ENCODE measurements at regions not wholly inside any gene's neighbourhood (a gene's known extent, or its start where the extent isn't known, plus 50 kb on each side); places are given as distances from the start of the nearest gene placed in this dataset.

GRCh38 chr5:165334201-165334600, 1828.8 kb downstream of the MAT2B start:
- Mint-ChIP-seq H3K4me3 (no peak overlapping the region), H3K27me3 (ENCODE audit: low read depth) (no peaks in the 10 kb centered on the region), H3K27ac (no peak overlapping the region), H3K9me3 (no peaks in the 10 kb centered on the region), H3K36me3 (no peaks in the 10 kb centered on the region), H3K4me1 (peaks cover 7% of the 10 kb centered on the region)
- POLR2A ChIA-PET, result no interaction called here
- CTCF ChIA-PET, result no interaction called here
- ATAC-seq (no peak), DNase-seq (ENCODE audit: low spot score) (no peak)
- TF ChIP-seq NR1H2 (CRISPR knock-in tag; IDR thresholded peaks at IDR 0.05), result no peak
- no peak for TF ChIP-seq EMX1 (CRISPR knock-in tag; IDR thresholded peaks at IDR 0.05)
- TF ChIP-seq CDX4 (CRISPR knock-in tag; IDR thresholded peaks at IDR 0.05; ENCODE audit: borderline replicate concordance), result no peak
- no peak for TF ChIP-seq ZNF281 (CRISPR knock-in tag; IDR thresholded peaks at IDR 0.05)
- no peak for TF ChIP-seq MYBL2 (CRISPR knock-in tag; IDR thresholded peaks at IDR 0.05)
- no peak for TF ChIP-seq NR2C2 (CRISPR knock-in tag; IDR thresholded peaks at IDR 0.05)
- TF ChIP-seq ERG (CRISPR knock-in tag; IDR thresholded peaks at IDR 0.05), result no peak
- TF ChIP-seq CTCF (IDR thresholded peaks at IDR 0.05), result no peak
- no peak for TF ChIP-seq NFYB (CRISPR knock-in tag; conservative IDR thresholded peaks at IDR 0.05; ENCODE audit: low read depth)
- no peak for TF ChIP-seq USF2 (CRISPR knock-in tag; IDR thresholded peaks at IDR 0.05)
- no peak for TF ChIP-seq ZBTB43 (CRISPR knock-in tag; IDR thresholded peaks at IDR 0.05)

GRCh38 chr5:165349735-165350134, 1844.3 kb downstream of the MAT2B start:
- Mint-ChIP-seq H3K4me1 (peaks cover 40% of the 10 kb centered on the region), H3K9me3 (no peaks in the 10 kb centered on the region; the same call in 1 of the 2 replicates), H3K27me3 (ENCODE audit: low read depth) (no peaks in the 10 kb centered on the region), H3K36me3 (no peaks in the 10 kb centered on the region), H3K4me3 (no peak overlapping the region), H3K27ac (no peak overlapping the region)
- CTCF ChIA-PET, result no interaction called here
- ATAC-seq (no peak), DNase-seq (ENCODE audit: low spot score) (no peak)
- POLR2A ChIA-PET, result no interaction called here
- TF ChIP-seq CREM (CRISPR knock-in tag; IDR thresholded peaks at IDR 0.05) (no peak), MAX (CRISPR knock-in tag; IDR thresholded peaks at IDR 0.05) (no peak), MLX (CRISPR knock-in tag; IDR thresholded peaks at IDR 0.05) (no peak), IRF2 (CRISPR knock-in tag; IDR thresholded peaks at IDR 0.05; ENCODE audit: borderline replicate concordance, low read depth) (no peak), MYBL2 (CRISPR knock-in tag; IDR thresholded peaks at IDR 0.05) (no peak), NFYB (CRISPR knock-in tag; conservative IDR thresholded peaks at IDR 0.05; ENCODE audit: low read depth) (no peak), GTF2I (CRISPR knock-in tag; conservative IDR thresholded peaks at IDR 0.05) (no peak), GABPB1 (CRISPR knock-in tag; IDR thresholded peaks at IDR 0.05) (no peak), ZNF121 (CRISPR knock-in tag; IDR thresholded peaks at IDR 0.05) (no peak), ETV6 (CRISPR knock-in tag; IDR thresholded peaks at IDR 0.05) (no peak), TEAD4 (CRISPR knock-in tag; IDR thresholded peaks at IDR 0.05) (no peak), FOXK1 (CRISPR knock-in tag; IDR thresholded peaks at IDR 0.05) (no peak), CREB1 (CRISPR knock-in tag; IDR thresholded peaks at IDR 0.05) (no peak), SOX15 (CRISPR knock-in tag; IDR thresholded peaks at IDR 0.05) (no peak), SMAD4 (CRISPR knock-in tag; IDR thresholded peaks at IDR 0.05) (no peak)
